ENCODE measurements at regions not wholly inside any gene's neighbourhood (a gene's known extent, or its start where the extent isn't known, plus 50 kb on each side); places are given as distances from the start of the nearest gene placed in this dataset.

- DNase-seq, result no peak
These were observed 259.4 kb downstream of the AUH start for GRCh38 chr9:91102269-91102668.

GRCh38 chr9:91103931-91104330, 257.8 kb downstream of the AUH start:
- DNase-seq, result peak in 1 of 5 experiments; percentile 37

DNA sequence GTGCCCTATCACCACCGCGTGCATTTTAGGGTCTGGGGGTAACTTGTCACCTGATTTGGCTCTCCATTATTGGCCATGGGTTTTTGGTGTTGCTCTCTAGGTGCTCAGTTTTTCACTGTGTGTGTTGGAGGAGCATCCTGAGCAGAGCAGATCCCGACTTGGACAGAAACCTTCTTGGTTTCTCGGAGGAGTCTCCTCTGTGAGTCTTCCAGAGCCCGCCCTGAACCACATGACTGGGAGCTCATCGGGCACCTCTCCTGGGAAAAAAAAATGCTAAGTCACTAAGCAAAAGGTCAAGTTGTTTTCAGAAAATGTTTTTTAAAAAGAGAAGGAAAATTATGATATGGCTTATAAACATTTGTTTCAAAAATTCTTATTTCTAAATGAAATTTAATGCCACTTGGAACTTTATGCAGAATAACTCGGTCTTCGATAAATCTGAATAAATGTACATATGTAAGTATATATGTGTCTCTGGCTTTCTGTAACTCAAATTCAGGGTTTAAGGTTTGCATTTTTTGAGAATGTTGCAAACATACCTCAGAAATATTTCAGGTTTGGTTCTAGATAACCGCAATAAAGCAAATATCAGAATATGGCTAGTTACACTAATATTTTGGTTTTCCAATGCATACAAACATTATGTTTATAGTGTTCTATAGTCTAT, 255.2 kb downstream of the AUH start:
- DNase-seq, result no peak

GRCh38 chr9:91111226-91111625, 250.5 kb downstream of the AUH start:
- no peak for DNase-seq

- DNase-seq, result no peak
These were observed 249.8 kb downstream of the AUH start for GRCh38 chr9:91111876-91112275.

GRCh38 chr9:91113016-91113415, 248.7 kb downstream of the AUH start:
- no peak for DNase-seq

DNA sequence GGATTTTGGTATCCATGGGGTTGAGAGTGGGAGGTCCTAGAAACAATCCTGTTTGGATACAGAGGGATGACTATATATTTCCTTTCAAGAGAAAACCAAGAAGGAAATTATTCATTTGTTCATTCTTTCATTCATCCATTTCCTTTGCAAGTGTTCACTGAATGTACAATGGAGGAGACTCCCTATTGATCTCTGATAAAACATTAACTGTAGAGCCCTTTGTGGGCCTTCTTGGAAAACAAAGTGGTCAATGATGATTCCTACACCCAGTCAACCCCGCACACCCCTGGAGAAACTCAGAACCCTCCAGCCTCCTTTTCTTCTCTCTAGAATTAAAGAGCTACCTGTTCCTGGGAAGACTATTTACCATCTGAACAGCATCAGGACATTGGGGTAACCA, 247.3 kb downstream of the AUH start:
- no peak for DNase-seq

GRCh38 chr9:91116211-91116610, 245.5 kb downstream of the AUH start:
- no peak for DNase-seq

DNA sequence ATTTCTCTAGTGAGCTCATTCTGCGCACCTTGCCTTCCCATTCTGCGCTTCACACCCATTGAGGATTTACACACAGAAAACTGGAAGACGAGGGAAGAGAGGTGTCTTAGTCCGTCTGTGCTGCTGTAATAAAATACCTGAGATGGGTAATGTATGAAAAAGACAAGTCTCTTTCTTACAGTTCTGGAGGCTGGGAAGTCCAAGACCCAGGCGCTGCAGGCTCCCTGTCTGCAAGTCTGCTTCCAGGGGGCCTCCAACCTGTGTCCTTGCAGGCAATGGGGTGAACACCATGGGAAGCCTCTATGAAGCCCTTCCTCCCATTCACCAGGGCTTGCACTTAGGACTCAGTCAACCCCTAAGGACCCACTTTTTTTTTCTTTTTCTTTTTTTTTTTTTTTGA, 245.0 kb downstream of the AUH start:
- no peak for DNase-seq

DNA sequence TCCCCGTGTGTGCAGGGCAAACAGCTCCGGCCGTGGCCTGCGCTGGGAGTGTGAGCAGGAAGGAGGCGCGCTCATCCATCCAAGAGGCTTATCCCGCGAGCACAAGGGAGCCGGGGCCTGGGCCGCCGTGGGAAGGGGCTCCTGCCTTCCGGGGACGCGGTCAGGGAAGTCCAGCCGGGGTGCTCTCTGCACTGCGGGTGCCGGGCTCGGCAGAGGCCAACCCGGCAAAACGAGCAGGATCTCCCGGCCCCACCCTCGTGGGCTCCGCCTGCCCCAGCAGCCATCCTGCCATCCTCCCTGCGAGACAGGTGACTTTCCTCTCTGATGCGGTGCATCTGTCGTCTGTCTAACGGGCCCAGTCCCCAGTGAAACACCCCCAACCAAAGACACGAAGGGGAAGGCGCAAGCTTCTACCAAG, 244.2 kb downstream of the AUH start:
- no peak for DNase-seq

DNA sequence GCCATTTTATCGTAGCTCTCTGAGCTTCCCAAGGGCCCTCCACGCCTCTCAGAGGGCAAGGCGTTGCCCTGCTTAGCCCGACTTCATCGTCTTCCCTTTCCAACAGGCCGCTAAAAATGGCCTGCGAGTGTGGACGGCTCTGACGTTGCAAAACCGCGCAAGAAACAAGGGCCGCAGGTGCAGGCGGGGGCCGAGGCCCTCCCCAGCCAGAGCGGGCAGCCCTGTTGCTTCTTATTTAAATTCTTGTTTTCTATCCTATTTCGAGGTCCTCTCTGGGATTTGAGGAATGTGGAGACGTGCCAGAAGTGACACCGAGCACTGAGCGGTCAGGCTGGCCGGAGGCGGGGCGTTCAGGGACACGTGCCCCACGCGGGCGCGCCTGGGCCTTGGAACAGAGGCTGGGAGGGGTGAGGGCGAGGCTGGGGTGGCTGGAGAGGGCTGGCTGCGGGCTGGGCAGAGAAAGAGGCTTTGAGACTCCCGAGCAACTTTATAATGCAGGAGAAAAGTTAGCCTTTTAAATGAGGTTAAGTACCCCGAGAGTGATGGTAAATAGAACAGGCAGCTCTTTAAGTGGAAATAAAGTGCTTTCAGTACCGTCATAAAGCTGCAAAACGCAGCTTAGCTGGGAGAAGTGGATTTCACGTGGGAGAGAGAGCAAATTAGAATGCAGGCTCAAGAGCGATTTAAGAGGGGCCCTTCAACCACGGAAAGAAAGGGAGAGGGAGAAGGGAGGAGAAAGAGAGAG, 243.6 kb downstream of the AUH start:
- no peak for DNase-seq

DNA sequence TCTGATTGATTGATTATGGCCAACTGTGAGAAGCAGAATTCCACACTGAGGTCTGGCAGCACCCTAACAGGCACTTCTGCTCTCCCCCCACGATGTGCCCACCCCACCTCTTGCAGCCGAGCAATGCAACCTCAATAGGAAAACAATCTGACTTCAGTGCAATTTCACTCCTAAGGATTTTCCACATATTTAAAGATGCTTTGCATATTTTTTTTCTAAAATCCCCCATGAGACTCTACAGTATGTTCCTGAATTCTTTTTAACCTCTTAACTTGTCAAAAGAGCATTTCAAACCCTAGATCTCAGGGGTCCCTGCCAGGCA, 243.1 kb downstream of the AUH start:
- DNase-seq, result no peak

GRCh38 chr9:91119142-91119541, 242.6 kb downstream of the AUH start:
- no peak for DNase-seq

DNA sequence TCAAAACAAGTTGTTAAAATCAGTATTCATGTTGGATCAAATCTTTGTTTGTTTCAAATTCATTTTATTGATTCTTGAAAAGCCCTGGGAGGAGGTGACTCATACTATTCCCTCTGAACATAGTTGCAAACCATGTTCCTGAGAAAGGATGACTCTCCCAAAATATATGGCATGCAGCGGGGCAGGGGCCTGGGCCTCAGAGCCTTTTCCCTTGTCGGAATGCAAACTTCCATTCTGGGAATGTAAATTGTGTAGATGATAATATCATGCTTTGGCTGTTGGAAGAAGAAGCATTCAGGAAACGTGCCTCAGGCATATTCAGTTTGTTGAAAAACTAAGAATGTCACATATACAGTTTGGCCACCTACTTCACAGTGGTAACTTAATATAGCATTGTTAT, 242.0 kb downstream of the AUH start:
- no peak for DNase-seq

- no peak for DNase-seq
These were observed 241.5 kb downstream of the AUH start for GRCh38 chr9:91120200-91120599.

GRCh38 chr9:91122755-91123154, 239.0 kb downstream of the AUH start:
- no peak for DNase-seq

GRCh38 chr9:91126761-91127445, 234.8 kb downstream of the AUH start:
- no peak for DNase-seq

DNA sequence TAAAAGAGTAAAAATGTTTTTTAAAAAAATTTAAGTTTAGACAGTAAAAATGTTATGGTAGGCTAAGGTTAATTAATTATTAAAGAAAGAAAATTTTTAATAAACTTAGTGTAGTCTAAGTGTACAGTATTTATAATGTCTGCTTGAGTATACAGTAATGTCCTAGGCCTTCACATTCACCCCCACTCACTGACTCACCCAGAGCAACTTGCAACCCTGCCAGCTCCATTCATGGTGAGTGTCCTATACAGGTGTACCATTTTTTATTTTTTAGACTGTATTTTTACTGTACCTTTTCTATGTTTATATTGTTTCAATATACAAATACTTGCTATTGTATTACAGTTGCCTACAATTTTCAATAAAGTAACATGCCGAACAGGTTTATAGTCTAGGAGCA, 234.1 kb downstream of the AUH start:
- DNase-seq, result no peak

- peak in 1 of 5 experiments; percentile 65 for DNase-seq
These were observed 230.9 kb downstream of the AUH start for GRCh38 chr9:91130796-91131318.

DNA sequence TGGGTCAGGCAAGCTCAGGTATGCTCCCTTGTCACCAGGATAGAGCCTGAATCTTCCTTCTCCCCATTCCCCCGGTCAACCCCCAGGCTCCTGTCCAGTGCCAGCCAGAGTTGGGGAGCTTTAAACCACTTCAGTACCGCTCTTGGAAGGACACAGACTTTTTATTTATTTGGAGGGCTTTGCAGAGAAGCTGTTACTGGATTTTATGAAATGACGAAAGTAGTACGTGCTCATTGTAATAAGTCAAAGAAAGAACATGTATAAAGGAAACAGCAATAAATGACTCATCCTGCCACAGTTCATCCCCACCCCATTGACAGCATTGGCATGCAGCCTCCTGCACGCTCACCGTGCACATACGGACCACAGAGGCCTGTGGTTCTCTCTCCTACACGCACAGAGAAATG, 230.3 kb downstream of the AUH start:
- DNase-seq, result peak in 3 of 5 experiments; percentile 31 to 99 (median 53)

GRCh38 chr9:91132576-91133073, 229.1 kb downstream of the AUH start:
- no peak for DNase-seq

DNA sequence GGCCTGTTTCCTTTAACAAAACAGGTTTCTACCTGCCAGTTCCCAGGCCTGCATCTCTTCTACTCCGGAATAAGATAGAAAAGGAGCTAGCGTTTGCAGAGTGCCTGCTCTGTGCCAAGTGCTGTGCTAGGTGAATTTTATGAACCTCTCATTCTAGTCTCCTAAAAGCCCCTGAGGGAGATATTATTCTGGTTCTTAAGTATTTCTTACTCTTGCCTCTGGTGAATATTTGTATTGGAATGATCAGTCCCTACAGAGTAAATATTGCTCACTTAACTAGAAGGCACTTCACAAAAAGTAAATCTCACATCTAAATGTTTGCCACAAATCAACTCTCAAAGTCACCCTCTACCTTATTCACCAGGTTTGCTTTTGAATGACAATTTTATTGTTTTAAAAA, 227.1 kb downstream of the AUH start:
- no peak for DNase-seq

GRCh38 chr9:91137391-91137790, 224.3 kb downstream of the AUH start:
- no peak for DNase-seq

DNA sequence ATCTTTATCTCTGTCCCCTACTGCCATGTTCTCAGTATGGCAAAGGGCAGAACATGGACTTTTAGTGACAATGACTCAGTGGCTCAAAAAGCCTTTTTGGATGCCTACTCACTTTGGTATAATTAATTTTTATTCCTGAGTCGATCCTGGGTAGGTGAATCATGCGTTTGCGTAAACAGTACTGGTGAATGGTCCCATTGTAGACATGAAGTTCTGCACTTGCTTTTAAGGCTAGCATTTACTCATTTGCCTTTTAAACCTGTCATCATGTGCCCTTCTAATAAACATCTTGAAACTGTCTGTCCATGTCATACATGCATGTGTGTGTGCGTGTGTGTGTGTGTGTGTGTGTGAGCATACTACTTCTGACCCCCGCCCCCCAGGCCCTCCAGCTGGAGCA, 223.0 kb downstream of the AUH start:
- DNase-seq, result no peak

All from T-helper 2 cell (primary cell).